Osteoblast (primary cell): ENCODE measurements at regions not wholly inside any gene's neighbourhood (a gene's known extent, or its start where the extent isn't known, plus 50 kb on each side); places are given as distances from the start of the nearest gene placed in this dataset.

Experiments used
- DNase-seq: peaks from one replicate; pipeline ENCODE4 v3.0.0; 2011; ENCODE audit warnings: low spot score, mixed read lengths; ENCODE audit not compliant: insufficient read length; ENCODE audit errors: missing footprints
- H2AFZ ChIP-seq: 2 replicates; pipeline ENCODE4 v1.6.0; 2011; ENCODE audit warnings: mild to moderate bottlenecking, low read length
- H3K27ac ChIP-seq: 2 replicates; pipeline ENCODE4 v1.5.1; 2011; ENCODE audit warnings: mild to moderate bottlenecking, low read depth, low read length, moderate library complexity
- H3K27me3 ChIP-seq: 2 replicates; pipeline ENCODE4 v1.6.0; 2012; ENCODE audit warnings: mild to moderate bottlenecking, control low read depth, inconsistent platforms, low read length, moderate library complexity; ENCODE audit not compliant: insufficient read depth
- H3K36me3 ChIP-seq: 2 replicates; pipeline ENCODE4 v1.5.1; 2011; ENCODE audit warnings: mild to moderate bottlenecking, low read length, control low read depth, moderate library complexity; ENCODE audit not compliant: insufficient read depth
- H3K4me1 ChIP-seq: 2 replicates; pipeline ENCODE4 v1.5.1; 2011; ENCODE audit warnings: mild to moderate bottlenecking, low read length, control low read depth, moderate library complexity; ENCODE audit not compliant: insufficient read depth
- H3K4me2 ChIP-seq: 2 replicates; pipeline ENCODE4 v1.6.0; 2011; ENCODE audit warnings: mild to moderate bottlenecking, low read length; ENCODE audit not compliant: insufficient read depth
- H3K4me3 ChIP-seq: fragments of 200-600 bp; sonication (generic); 3 replicates; pipeline ENCODE4 v1.5.1; 2012; ENCODE audit warnings: mild to moderate bottlenecking, low read length, inconsistent platforms; ENCODE audit not compliant: insufficient read depth
- H3K79me2 ChIP-seq: 2 replicates; pipeline ENCODE4 v1.6.0; 2012; ENCODE audit warnings: mild to moderate bottlenecking, low read length, control low read depth, inconsistent platforms; ENCODE audit not compliant: insufficient read depth
- H3K9me3 ChIP-seq: 2 replicates; pipeline ENCODE4 v1.5.1; 2011; ENCODE audit warnings: low read depth, low read length, control low read depth
- H4K20me1 ChIP-seq: 2 replicates; pipeline ENCODE4 v1.6.0; 2012; ENCODE audit warnings: mild to moderate bottlenecking, low read length, control low read depth; ENCODE audit not compliant: insufficient read depth
- TF ChIP-seq, protein P1 (sequence below): IDR thresholded peaks from 2 replicates; pipeline ENCODE4 v1.5.1; 2011; ENCODE audit warnings: mild to moderate bottlenecking, low read depth, low read length, moderate library complexity; ENCODE audit errors: extremely low read depth

DNA sequence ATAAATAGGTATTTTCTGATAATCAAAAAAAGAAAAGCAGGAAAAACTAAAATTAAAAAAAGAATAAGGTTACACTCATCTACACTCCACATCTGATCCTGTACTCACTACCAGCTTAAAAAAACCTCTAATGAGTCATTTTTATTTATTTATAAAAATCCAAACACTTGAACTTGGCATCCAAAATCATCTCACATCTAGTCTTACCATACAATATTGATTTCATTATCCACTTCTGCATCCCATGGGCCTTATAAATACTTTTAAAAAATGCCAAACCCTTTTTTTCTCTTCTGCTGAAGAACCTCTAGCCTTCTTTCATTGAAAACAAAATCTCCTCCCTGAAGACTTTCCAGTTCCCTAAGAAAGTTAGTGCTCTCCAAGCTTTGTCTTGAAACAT, 109.7 kb downstream of the TMTC3 start:
- Histone ChIP-seq H3K27me3 (no peaks in the 10 kb centered on the region), H3K27ac (no peak overlapping the region), H3K4me3 (no peak overlapping the region), H3K4me1 (peaks cover 7% of the 10 kb centered on the region), H3K4me2 (no peak overlapping the region), H4K20me1 (no peaks in the 10 kb centered on the region), H3K36me3 (no peaks in the 10 kb centered on the region), H2AFZ (no peak overlapping the region), H3K9me3 (no peaks in the 10 kb centered on the region), H3K79me2 (no peaks in the 10 kb centered on the region)
- TF ChIP-seq, protein P1, sequence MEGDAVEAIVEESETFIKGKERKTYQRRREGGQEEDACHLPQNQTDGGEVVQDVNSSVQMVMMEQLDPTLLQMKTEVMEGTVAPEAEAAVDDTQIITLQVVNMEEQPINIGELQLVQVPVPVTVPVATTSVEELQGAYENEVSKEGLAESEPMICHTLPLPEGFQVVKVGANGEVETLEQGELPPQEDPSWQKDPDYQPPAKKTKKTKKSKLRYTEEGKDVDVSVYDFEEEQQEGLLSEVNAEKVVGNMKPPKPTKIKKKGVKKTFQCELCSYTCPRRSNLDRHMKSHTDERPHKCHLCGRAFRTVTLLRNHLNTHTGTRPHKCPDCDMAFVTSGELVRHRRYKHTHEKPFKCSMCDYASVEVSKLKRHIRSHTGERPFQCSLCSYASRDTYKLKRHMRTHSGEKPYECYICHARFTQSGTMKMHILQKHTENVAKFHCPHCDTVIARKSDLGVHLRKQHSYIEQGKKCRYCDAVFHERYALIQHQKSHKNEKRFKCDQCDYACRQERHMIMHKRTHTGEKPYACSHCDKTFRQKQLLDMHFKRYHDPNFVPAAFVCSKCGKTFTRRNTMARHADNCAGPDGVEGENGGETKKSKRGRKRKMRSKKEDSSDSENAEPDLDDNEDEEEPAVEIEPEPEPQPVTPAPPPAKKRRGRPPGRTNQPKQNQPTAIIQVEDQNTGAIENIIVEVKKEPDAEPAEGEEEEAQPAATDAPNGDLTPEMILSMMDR = no peak
- DNase-seq = no peak

DNA sequence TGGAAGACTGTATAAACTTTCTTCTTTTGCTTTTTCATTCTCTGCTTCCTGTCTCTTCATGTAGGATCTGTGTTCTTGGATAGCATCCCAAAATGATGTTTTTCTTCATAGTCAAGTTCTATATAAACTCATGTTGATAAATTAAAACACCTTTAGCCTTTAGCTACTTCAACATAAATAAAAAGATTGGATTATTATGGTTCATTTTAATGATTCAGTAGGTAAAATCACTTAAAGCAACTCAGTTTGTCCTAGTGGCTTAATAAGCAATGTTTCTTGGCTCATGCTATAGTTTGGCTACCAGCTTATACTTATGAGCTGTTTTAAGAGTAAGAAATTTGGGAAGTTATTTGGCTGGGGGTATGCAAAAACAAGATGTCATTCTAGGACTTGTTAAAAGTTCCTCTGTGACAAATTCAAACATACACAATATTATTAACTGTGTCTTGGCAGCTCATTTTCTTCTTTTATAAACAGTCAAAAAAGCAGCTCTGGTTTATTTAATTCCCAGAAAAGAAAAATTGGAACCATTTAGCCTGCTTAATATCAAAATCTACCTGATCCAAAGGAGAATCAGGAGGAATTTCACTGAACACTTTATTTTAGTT, 111.4 kb downstream of the TMTC3 start:
- TF ChIP-seq, protein P1 = no peak
- Histone ChIP-seq H3K4me2 (no peak overlapping the region), H3K27me3 (no peaks in the 10 kb centered on the region), H3K36me3 (no peaks in the 10 kb centered on the region), H3K4me3 (no peak overlapping the region), H2AFZ (no peak overlapping the region), H3K9me3 (no peaks in the 10 kb centered on the region), H3K4me1 (no peaks in the 10 kb centered on the region), H3K27ac (no peak overlapping the region), H3K79me2 (no peaks in the 10 kb centered on the region), H4K20me1 (no peaks in the 10 kb centered on the region)
- DNase-seq = no peak

DNA sequence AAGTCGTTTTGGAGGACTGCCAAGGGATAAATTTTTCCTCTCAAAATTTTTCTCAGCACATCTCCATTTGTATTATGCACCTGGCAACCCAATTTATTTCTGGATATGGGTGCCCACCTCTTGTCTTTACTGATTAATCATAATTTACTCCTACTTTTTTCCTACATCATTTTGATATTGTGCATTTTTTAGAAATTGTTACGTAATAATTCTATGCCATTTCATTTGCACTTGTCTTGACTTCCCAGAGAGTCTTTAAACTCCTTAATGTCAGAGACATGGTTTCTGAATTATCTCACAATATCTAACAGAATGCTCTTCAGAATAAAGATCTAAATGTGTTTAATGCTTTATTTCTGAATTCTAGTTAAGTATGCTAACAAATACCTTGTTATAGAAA, 113.1 kb downstream of the TMTC3 start:
- Histone ChIP-seq H2AFZ (no peak overlapping the region), H3K27ac (no peak overlapping the region), H4K20me1 (no peaks in the 10 kb centered on the region), H3K27me3 (no peaks in the 10 kb centered on the region), H3K36me3 (no peaks in the 10 kb centered on the region), H3K79me2 (no peaks in the 10 kb centered on the region), H3K4me2 (no peak overlapping the region), H3K9me3 (no peaks in the 10 kb centered on the region), H3K4me1 (no peaks in the 10 kb centered on the region), H3K4me3 (no peak overlapping the region)
- no peak for DNase-seq
- TF ChIP-seq, protein P1 = no peak

DNA sequence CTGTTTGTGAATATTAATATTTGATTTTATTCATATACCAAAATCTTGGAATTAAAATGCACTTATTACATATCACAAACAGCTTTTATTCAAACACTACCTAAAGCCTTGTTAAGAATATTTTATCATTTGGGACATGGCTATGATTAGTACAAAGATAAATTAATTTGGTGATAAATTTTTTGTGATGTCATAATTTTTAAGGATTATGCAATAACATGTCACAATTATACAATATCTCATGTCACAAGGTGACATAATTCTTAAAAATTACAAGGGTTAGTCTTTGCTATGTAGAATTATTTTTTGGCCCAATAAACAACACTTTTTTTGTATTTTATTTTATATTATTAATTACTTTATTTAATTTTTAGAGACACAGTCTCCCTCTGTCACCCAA, 113.7 kb downstream of the TMTC3 start:
- TF ChIP-seq, protein P1 = no peak
- Histone ChIP-seq H3K27me3 (no peaks in the 10 kb centered on the region), H3K79me2 (no peaks in the 10 kb centered on the region), H2AFZ (no peak overlapping the region), H3K4me1 (no peaks in the 10 kb centered on the region), H3K27ac (no peak overlapping the region), H3K36me3 (no peaks in the 10 kb centered on the region), H3K9me3 (no peaks in the 10 kb centered on the region), H3K4me2 (no peak overlapping the region), H3K4me3 (no peak overlapping the region), H4K20me1 (no peaks in the 10 kb centered on the region)
- no peak for DNase-seq
